Cardiac muscle cell (in vitro differentiated cells and primary cell): ENCODE measurements at regions not wholly inside any gene's neighbourhood (a gene's known extent, or its start where the extent isn't known, plus 50 kb on each side); places are given as distances from the start of the nearest gene placed in this dataset.

Experiments used
- DNase-seq, 2 donors: peaks; one replicate each; pipeline versions ENCODE4 v3.0.0 to v3.0.0-alpha.2; 2010 to 2017; ENCODE audit warnings: low read depth in 1 of 2, low spot score in 1 of 2
- H3K27ac ChIP-seq: fragments of 200-600 bp; sonication (generic); 2 replicates; pipeline ENCODE4 v1.5.1; 2016
- H3K27me3 ChIP-seq: fragments of 200-600 bp; sonication (generic); 2 replicates; pipeline ENCODE4 v1.6.0; 2016; ENCODE audit warnings: control low read depth
- H3K36me3 ChIP-seq: fragments of 200-600 bp; sonication (generic); 2 replicates; pipeline ENCODE4 v1.5.1; 2016; ENCODE audit warnings: control low read depth
- H3K4me1 ChIP-seq: fragments of 200-600 bp; sonication (generic); 2 replicates; pipeline ENCODE4 v1.8.1; 2017; ENCODE audit warnings: low read depth, mild to moderate bottlenecking, mixed run types
- H3K4me3 ChIP-seq: fragments of 200-600 bp; sonication (generic); 2 replicates; pipeline ENCODE4 v1.5.1; 2016; ENCODE audit warnings: mild to moderate bottlenecking
- H3K9me3 ChIP-seq: fragments of 200-600 bp; sonication (generic); 2 replicates; pipeline ENCODE4 v1.5.1; 2017; ENCODE audit warnings: low read depth, mild to moderate bottlenecking, control low read depth
- CTCF ChIP-seq: IDR thresholded peaks from 2 replicates; pipeline ENCODE4 v1.5.1; 2012; ENCODE audit warnings: low read depth, mild to moderate bottlenecking, low read length

- no peak for TF ChIP-seq CTCF
- no peak overlapping the region for H3K4me3 ChIP-seq
These were observed 447.9 kb downstream of the CNTN6 start for GRCh38 chr3:1540686-1541085.

GRCh38 chr3:1551741-1552140, 458.9 kb downstream of the CNTN6 start:
- H3K4me3 ChIP-seq: no peak overlapping the region
- H3K9me3 ChIP-seq: no peaks in the 10 kb centered on the region
- H3K4me1 ChIP-seq: no peaks in the 10 kb centered on the region
- TF ChIP-seq CTCF: no peak
- DNase-seq: no peak
- H3K36me3 ChIP-seq: no peaks in the 10 kb centered on the region
- H3K27me3 ChIP-seq: no peaks in the 10 kb centered on the region
- H3K27ac ChIP-seq: no peak overlapping the region

More at GRCh38 chr3:1540686-1541085, 447.9 kb downstream of the CNTN6 start:
- Histone ChIP-seq H3K27ac (no peak overlapping the region), H3K4me1 (no peaks in the 10 kb centered on the region), H3K27me3 (no peaks in the 10 kb centered on the region), H3K9me3 (no peaks in the 10 kb centered on the region), H3K36me3 (no peaks in the 10 kb centered on the region)
- no peak for DNase-seq

- H3K36me3 ChIP-seq: no peaks in the 10 kb centered on the region
- DNase-seq: no peak
These were observed 460.0 kb downstream of the CNTN6 start for GRCh38 chr3:1552831-1553230.

GRCh38 chr3:1561427-1561826, 468.6 kb downstream of the CNTN6 start:
- no peak for TF ChIP-seq CTCF
- no peaks in the 10 kb centered on the region for H3K36me3 ChIP-seq
- no peak overlapping the region for H3K4me3 ChIP-seq
- H3K27me3 ChIP-seq: no peaks in the 10 kb centered on the region
- no peak overlapping the region for H3K27ac ChIP-seq
- DNase-seq: no peak
- H3K9me3 ChIP-seq: no peaks in the 10 kb centered on the region
- H3K4me1 ChIP-seq: no peaks in the 10 kb centered on the region

More at GRCh38 chr3:1552831-1553230, 460.0 kb downstream of the CNTN6 start:
- no peak for TF ChIP-seq CTCF
- H3K4me3 ChIP-seq: no peak overlapping the region
- no peaks in the 10 kb centered on the region for H3K9me3 ChIP-seq
- H3K27ac ChIP-seq: no peak overlapping the region
- H3K27me3 ChIP-seq: no peaks in the 10 kb centered on the region
- no peaks in the 10 kb centered on the region for H3K4me1 ChIP-seq

- H3K4me1 ChIP-seq: no peaks in the 10 kb centered on the region
- TF ChIP-seq CTCF: no peak
- no peaks in the 10 kb centered on the region for H3K9me3 ChIP-seq
- H3K27ac ChIP-seq: no peak overlapping the region
- DNase-seq: no peak
- no peaks in the 10 kb centered on the region for H3K36me3 ChIP-seq
- no peaks in the 10 kb centered on the region for H3K27me3 ChIP-seq
- H3K4me3 ChIP-seq: no peak overlapping the region
These were observed 478.9 kb downstream of the CNTN6 start for GRCh38 chr3:1571736-1572135.

GRCh38 chr3:1576047-1576446, 483.2 kb downstream of the CNTN6 start:
- no peaks in the 10 kb centered on the region for H3K36me3 ChIP-seq
- DNase-seq: no peak

More at GRCh38 chr3:1576047-1576446, 483.2 kb downstream of the CNTN6 start:
- no peak for TF ChIP-seq CTCF
- Histone ChIP-seq H3K27me3 (no peaks in the 10 kb centered on the region), H3K4me3 (no peak overlapping the region), H3K9me3 (no peaks in the 10 kb centered on the region), H3K4me1 (no peaks in the 10 kb centered on the region), H3K27ac (no peak overlapping the region)
